ENCODE measurements at regions not wholly inside any gene's neighbourhood (a gene's known extent, or its start where the extent isn't known, plus 50 kb on each side); places are given as distances from the start of the nearest gene placed in this dataset.

- TF ChIP-seq YY1 (IDR thresholded peaks at IDR 0.05; ENCODE audit: insufficient read depth, insufficient read length), result no peak
- no peak for TF ChIP-seq ZNF274 (IDR thresholded peaks at IDR 0.05; ENCODE audit: low read depth, low read length)
Measured at GRCh38 chr10:6926971-6927370, 346.9 kb upstream of the PRKCQ start.

Data from NT2/D1 (cell line).